Upper lobe of left lung (tissue), 6 donors: ENCODE measurements at regions not wholly inside any gene's neighbourhood (a gene's known extent, or its start where the extent isn't known, plus 50 kb on each side); places are given as distances from the start of the nearest gene placed in this dataset.

Experiments used
- ATAC-seq, 2 donors: fragments of 200-7000 bp; cut with Tn5 transposase; one replicate each; pipeline ENCODE4 v1.9.1; 2022; ENCODE audit warnings: mild to moderate bottlenecking in 2 of 2, moderate library complexity in 2 of 2; ENCODE audit not compliant: low FRiP score in 2 of 2
- DNase-seq, 2 donors: peaks; one replicate each; pipeline ENCODE4 v3.0.0-alpha.2; 2019 to 2020
- H3K27ac ChIP-seq, 4 donors: fragments of 200-600 bp; sonication (generic); one replicate each; pipeline ENCODE4 v1.5.1; 2016 to 2019
- H3K27me3 ChIP-seq, 4 donors: fragments of 200-600 bp; sonication (generic); one replicate each; pipeline ENCODE4 v1.5.1; 2017 to 2019
- H3K36me3 ChIP-seq, 4 donors: fragments of 200-600 bp; sonication (generic); one replicate each; pipeline ENCODE4 v1.5.1; 2016 to 2019
- H3K4me1 ChIP-seq, 4 donors: fragments of 200-600 bp; sonication (generic); one replicate each; pipeline ENCODE4 v1.5.1; 2018 to 2019
- H3K4me3 ChIP-seq, 4 donors: fragments of 200-600 bp; sonication (generic); one replicate each; pipeline ENCODE4 v1.5.1; 2017 to 2019; ENCODE audit warnings: mild to moderate bottlenecking in 2 of 4, moderate library complexity in 1 of 4
- H3K9me3 ChIP-seq, 4 donors: fragments of 200-600 bp; sonication (generic); one replicate each; pipeline ENCODE4 v1.5.1; 2018 to 2019
- EP300 ChIP-seq, 4 donors: sonication (generic); formaldehyde crosslinking; IDR thresholded peaks; one replicate each; pipeline ENCODE4 v1.5.1; 2017; ENCODE audit warnings: antibody characterized with exemption in 4 of 4, control low read depth in 2 of 4
- POLR2A ChIP-seq, 4 donors: fragments of 450-650 bp; IDR thresholded peaks; one replicate each; pipeline ENCODE4 v1.5.1; 2016 to 2017; ENCODE audit warnings: antibody characterized with exemption in 4 of 4, mild to moderate bottlenecking in 2 of 4
- POLR2AphosphoS5 ChIP-seq, 2 donors: sonication (generic); formaldehyde crosslinking; IDR thresholded peaks; one replicate each; pipeline ENCODE4 v1.5.1; 2017; ENCODE audit warnings: antibody characterized with exemption in 2 of 2
- WGBS, 2 donors: methylation state at CpG; one replicate each; pipeline ENCODE4 v1.1.5; 2017 to 2018; 5-methylcytosine and 5-hydroxymethylcytosine counted together
- TF ChIP-seq, protein P1 (sequence below), 6 experiments: fragments of 450-650 bp in 4 of 6; fragments of 200-600 bp in 2 of 6; sonication (generic) in 2 of 6; IDR thresholded peaks; one replicate each; pipeline ENCODE4 v1.5.1; 2016 to 2019; ENCODE audit warnings: antibody characterized with exemption in 6 of 6
- donor health status: DM: no; HTN: no; CAD: no; lungs with moderate emphysema.
- donor health status: DM: no; HTN: yes; CAD: no; lungs with severe emphysema.

DNA sequence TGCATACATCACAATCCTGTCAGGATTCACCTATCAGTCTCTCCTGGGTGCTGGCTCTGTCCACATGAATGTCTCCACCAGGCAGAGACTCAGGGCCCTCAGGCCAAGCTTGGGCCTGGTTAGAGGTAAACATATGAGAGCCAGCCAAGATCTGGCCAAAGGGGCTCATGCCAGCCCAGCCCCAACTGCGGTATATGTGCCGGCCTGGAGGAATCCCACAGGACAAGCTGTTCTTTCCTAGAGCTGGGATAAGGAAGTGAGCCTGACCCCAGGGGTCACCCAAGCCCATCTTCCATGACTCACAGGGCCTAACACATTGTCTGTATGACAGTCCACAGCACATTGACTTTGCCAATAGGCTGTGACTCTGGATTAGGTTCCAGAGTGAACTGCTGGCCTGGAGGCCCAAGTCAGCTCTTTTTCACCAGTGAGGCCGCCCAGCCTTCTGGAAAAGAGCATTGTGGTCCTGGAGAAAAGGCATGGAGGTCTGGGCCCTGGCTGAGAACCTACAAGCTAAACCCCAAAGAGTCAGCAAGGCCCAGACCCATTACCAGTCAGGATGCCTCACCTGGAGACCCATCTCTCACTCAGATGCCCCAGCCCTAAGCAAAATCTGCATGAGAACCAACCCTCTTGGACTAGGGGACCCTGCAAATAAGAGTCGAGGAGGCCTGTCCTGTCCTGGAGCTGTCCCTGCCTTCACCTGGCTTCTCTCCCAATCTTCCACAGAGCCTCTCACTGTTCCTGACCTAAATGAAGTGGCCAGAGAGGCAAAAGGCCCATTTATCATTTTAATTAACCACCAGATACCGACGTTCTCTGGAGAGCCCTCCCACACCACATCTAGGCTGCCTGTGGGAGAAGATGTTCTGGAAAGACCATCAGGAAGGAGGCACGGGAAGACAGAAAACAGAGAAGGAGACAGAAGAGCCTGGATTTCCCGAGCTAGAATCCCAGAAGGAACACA is 120.9 kb upstream of the PKDCC start:
- DNase-seq (no peak), ATAC-seq (peak in 1 of 2 donors; percentile 51)
- no peak for TF ChIP-seq POLR2A (IDR thresholded peaks at IDR 0.05)
- TF ChIP-seq EP300 (IDR thresholded peaks at IDR 0.05): no peak
- no peak for TF ChIP-seq POLR2AphosphoS5 (IDR thresholded peaks at IDR 0.05)
- TF ChIP-seq, protein P1, sequence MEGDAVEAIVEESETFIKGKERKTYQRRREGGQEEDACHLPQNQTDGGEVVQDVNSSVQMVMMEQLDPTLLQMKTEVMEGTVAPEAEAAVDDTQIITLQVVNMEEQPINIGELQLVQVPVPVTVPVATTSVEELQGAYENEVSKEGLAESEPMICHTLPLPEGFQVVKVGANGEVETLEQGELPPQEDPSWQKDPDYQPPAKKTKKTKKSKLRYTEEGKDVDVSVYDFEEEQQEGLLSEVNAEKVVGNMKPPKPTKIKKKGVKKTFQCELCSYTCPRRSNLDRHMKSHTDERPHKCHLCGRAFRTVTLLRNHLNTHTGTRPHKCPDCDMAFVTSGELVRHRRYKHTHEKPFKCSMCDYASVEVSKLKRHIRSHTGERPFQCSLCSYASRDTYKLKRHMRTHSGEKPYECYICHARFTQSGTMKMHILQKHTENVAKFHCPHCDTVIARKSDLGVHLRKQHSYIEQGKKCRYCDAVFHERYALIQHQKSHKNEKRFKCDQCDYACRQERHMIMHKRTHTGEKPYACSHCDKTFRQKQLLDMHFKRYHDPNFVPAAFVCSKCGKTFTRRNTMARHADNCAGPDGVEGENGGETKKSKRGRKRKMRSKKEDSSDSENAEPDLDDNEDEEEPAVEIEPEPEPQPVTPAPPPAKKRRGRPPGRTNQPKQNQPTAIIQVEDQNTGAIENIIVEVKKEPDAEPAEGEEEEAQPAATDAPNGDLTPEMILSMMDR (IDR thresholded peaks at IDR 0.05): no peak
- Histone ChIP-seq H3K27me3 (no peaks in the 10 kb centered on the region), H3K4me1 (no peaks in the 10 kb centered on the region), H3K9me3 (no peaks in the 10 kb centered on the region), H3K36me3 (no peaks in the 10 kb centered on the region), H3K27ac (peak overlapping the region in 2 of 4 donors; percentile 3 to 56), H3K4me3 (no peak overlapping the region)
- whole genome bisulfite sequencing, 2 donors: 79 to 84% methylated on average over 6 to 8 of the region's 8 CpGs

DNA sequence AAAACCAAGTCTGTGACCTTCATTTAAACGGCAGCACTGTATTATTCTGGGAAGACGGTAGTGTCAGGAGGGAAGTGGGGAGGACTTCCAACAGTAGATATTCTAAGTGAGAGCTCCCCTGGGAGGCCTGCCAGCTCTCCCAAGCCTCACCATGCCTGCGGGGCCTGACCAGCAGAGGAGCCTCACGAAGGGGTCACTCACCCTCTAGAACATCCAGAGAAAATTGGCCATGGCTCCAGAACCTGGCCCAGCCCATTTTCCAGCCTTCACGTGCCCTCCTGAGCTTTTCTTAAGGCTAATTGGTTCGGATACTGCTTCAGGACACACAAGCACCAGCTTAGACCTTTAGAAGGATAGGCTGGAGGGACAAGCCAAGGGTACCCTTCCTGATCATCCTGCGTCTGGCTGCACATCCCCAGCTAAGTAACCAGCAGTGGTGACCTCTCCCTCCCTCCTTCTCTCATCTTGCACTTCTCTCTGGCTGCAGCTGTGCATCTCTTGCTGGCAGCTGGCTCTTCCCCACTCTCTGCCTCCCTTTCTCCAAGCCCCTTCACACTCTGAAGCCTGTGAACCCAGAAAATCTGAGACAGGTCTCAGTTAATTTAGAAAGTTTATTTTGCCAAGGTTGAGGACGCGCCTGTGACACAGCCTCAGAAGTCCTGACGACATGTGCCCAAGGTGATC is 120.1 kb upstream of the PKDCC start:
- Histone ChIP-seq H3K9me3 (no peaks in the 10 kb centered on the region), H3K36me3 (no peaks in the 10 kb centered on the region), H3K27ac (no peak overlapping the region), H3K4me1 (no peaks in the 10 kb centered on the region), H3K4me3 (no peak overlapping the region), H3K27me3 (no peaks in the 10 kb centered on the region)
- DNase-seq (no peak), ATAC-seq (no peak)
- TF ChIP-seq, protein P1 (IDR thresholded peaks at IDR 0.05): no peak
- no peak for TF ChIP-seq EP300 (IDR thresholded peaks at IDR 0.05)
- no peak for TF ChIP-seq POLR2A (IDR thresholded peaks at IDR 0.05)
- no peak for TF ChIP-seq POLR2AphosphoS5 (IDR thresholded peaks at IDR 0.05)
- 76 to 77% methylated on average over 8 to 10 of the region's 10 CpGs for WGBS, 2 donors

DNA sequence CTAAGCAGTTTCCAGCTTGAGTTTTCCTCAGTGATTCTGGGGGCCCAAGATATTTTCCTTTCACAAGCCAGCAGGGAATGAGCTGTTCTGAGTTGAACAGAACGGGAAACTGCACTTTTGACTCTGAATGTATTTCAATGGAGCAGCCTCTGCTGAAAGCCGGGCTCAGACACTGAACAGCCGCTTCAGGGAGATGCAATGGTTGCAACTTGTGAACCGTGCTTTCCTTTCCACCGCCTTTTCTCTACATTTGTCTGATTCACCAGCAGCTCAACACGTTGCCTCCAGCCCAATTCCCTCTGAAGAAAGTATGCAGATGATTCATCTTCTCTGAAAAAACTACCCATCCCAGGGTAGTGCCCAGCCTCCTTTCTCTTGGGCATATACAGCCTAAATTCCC is 119.3 kb upstream of the PKDCC start:
- DNase-seq (no peak), ATAC-seq (no peak)
- Histone ChIP-seq H3K27ac (no peak overlapping the region), H3K4me1 (no peaks in the 10 kb centered on the region), H3K9me3 (no peaks in the 10 kb centered on the region), H3K27me3 (no peaks in the 10 kb centered on the region), H3K4me3 (no peak overlapping the region), H3K36me3 (no peaks in the 10 kb centered on the region)
- 82 to 86% methylated on average over 6 of the region's 6 CpGs for WGBS, 2 donors
- TF ChIP-seq POLR2A (IDR thresholded peaks at IDR 0.05): no peak
- TF ChIP-seq POLR2AphosphoS5 (IDR thresholded peaks at IDR 0.05): no peak
- TF ChIP-seq EP300 (IDR thresholded peaks at IDR 0.05): no peak
- TF ChIP-seq, protein P1 (IDR thresholded peaks at IDR 0.05): no peak

DNA sequence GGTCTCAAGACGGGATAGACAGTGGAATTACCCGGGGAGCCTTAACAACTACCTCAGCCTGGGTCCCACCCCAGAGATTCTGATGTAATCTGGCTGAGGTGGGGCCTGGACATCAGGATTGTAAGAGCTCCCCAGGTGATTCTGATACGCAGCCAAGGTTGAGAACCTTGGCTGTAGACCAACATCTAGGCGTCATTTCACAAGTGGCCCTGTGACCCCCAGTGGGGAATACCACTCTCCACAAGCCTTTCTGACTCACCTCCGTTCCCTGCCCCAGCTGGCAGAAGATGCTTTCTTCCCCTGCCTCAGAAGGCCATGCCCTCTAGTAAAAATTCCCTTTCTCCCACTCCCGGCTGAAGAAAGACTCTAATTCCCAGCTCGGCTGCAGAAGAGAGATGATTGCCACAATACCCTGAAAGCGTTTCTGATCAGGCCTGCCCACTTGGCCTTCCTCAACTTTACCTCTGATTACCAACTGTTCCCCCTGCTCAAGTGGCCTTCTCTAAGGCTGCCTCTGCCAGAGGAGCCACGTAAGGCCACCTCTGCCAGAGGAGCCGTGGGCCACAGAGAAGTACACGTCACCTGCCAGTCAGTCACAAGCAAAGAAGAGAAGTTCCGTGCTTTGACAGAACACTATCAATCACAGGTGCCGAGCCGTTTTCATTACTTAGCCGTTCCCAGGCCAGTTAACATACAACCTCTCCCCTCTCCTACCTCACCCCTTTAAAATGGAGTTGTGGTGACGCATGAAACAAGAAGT is 116.8 kb upstream of the PKDCC start:
- DNase-seq (no peak), ATAC-seq (no peak)
- Histone ChIP-seq H3K27ac (no peak overlapping the region), H3K4me3 (no peak overlapping the region), H3K36me3 (no peaks in the 10 kb centered on the region), H3K9me3 (no peaks in the 10 kb centered on the region), H3K4me1 (no peaks in the 10 kb centered on the region), H3K27me3 (no peaks in the 10 kb centered on the region)
- 85 to 88% methylated on average over 15 to 16 of the region's 16 CpGs for WGBS, 2 donors
- TF ChIP-seq POLR2AphosphoS5 (IDR thresholded peaks at IDR 0.05) (no peak), POLR2A (IDR thresholded peaks at IDR 0.05) (no peak), EP300 (IDR thresholded peaks at IDR 0.05) (no peak)
- TF ChIP-seq, protein P1 (IDR thresholded peaks at IDR 0.05): no peak
